Motor neuron (in vitro differentiated cells): ENCODE measurements at regions not wholly inside any gene's neighbourhood (a gene's known extent, or its start where the extent isn't known, plus 50 kb on each side); places are given as distances from the start of the nearest gene placed in this dataset.

Experiments used
- ATAC-seq, 8 experiments: fragments of 200-7000 bp; cut with Tn5 transposase; replicated peaks in 6 of 8; 2 replicates each; pipeline ENCODE4 v1.8.0; 2021; ENCODE audit warnings: mild to moderate bottlenecking in 8 of 8, moderate library complexity in 8 of 8
- H3K27ac ChIP-seq, 2 donors: fragments of 250-450 bp; sonication (Bioruptor Pico); 2 replicates each; pipeline ENCODE4 v1.9.0; 2021; ENCODE audit warnings: antibody characterized with exemption in 2 of 2, mild to moderate bottlenecking in 2 of 2, moderate library complexity in 1 of 2
- H3K4me1 ChIP-seq, 2 donors: fragments of 250-450 bp; sonication (Bioruptor Pico); replicated peaks in 1 of 2; 2 replicates each; pipeline ENCODE4 v1.6.1; 2021; ENCODE audit warnings: antibody characterized with exemption in 2 of 2, mild to moderate bottlenecking in 2 of 2, moderate library complexity in 1 of 2
- H3K4me3 ChIP-seq, 5 donors: fragments of 250-450 bp; sonication (Bioruptor Pico); 2 replicates each; pipeline ENCODE4 v1.9.0; 2021; ENCODE audit warnings: antibody characterized with exemption in 5 of 5, mild to moderate bottlenecking in 5 of 5, moderate library complexity in 4 of 5
- WGBS, 10 experiments: fragments of 450-650 bp; shearing (Covaris generic); methylation state at CpG; one replicate each; pipeline ENCODE4 v1.0.0; 2022; 5-methylcytosine and 5-hydroxymethylcytosine counted together
- in situ Hi-C, 9 experiments: fragments of 400-800 bp; cut with MboI; loops; one replicate each; pipeline ENCODE4 v1.15.0; 2021; ENCODE audit warnings: low sequenced_read_pairs in 9 of 9, low pct_unique_long_range_greater_than_20kb in 2 of 9; ENCODE audit not compliant: unreplicated experiment in 9 of 9

DNA sequence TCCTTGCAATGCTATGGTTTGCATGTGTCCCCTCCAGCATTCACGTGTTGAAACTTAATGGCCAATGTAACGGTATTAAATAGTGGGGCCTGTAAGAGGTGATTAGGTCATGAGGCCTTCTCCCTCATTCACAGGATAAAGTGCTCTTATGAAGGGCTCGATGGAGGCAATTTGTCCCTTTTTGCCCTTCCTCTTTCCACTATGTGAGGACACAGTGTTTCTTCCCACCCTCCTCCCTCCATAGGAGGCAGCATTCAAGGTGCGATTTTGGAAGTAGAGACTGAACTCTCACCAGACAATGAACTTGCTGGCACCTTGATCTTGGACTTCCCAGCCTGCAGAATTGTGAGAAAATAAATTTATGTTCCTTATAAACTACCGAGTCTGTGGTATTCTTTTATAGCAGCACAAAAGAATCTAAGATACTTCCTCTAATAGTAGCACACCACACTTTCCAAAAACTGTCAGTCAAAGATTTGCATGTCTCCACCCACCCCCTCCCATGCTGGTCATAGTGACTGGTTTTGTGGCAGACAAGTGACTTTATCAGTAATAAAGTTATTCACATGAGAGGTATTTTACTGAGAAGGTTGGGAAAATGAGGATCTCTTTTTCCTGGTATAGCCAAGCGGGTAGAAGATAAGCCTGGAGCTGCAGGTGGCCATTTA is 113.5 kb upstream of the TTC29 start:
- in situ Hi-C loops = no loop called here
- Histone ChIP-seq H3K4me3 (no peak overlapping the region), H3K4me1 (no peaks in the 10 kb centered on the region), H3K27ac (no peak overlapping the region)
- no peak for ATAC-seq
- 85 to 100% (median 95%) methylated on average over 1 to 5 of the region's 6 CpGs; no CpG with 5 or more reads in 1 of the 10 experiments for WGBS, 10 experiments

- 7 to 91% (median 60%) methylated on average over 2 to 4 of the region's 4 CpGs for WGBS, 10 experiments
- Histone ChIP-seq H3K27ac (no peak overlapping the region), H3K4me3 (no peak overlapping the region), H3K4me1 (no peaks in the 10 kb centered on the region)
- peak in 1 of 8 experiments; percentile 45 for ATAC-seq
- in situ Hi-C loops = no loop called here
Measured at GRCh38 chr4:147060151-147060931, 114.7 kb upstream of the TTC29 start.

DNA sequence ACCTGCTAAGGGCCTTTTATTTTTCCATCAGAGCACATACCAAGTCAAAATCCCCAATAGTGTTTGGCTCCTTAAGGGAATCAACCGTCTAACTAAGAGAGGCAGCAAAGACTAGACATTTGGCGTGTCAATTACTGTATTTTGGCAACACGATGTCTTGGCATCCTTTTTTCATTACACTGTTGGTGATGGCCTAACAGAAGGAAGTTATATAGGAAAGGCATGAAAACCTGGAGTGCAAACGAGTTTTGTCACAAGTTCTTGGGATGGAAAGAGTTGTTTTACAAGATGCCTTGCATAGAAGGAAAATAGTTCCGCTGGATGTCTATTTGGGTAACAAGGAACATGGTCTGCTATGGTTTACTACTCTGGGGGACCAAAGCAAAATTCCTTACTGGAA is 119.2 kb upstream of the TTC29 start:
- Histone ChIP-seq H3K4me3 (no peak overlapping the region), H3K27ac (no peak overlapping the region), H3K4me1 (peaks cover 0 to 7% of the 10 kb centered on the region in 2 donors)
- WGBS, 10 experiments = 45 to 91% (median 78%) methylated on average over 2 to 5 of the region's 5 CpGs
- in situ Hi-C loops = no loop called here
- ATAC-seq = no peak

GRCh38 chr4:147068564-147068963 is 122.9 kb upstream of the TTC29 start:
- in situ Hi-C loops = no loop called here
- Histone ChIP-seq H3K4me1 (peaks cover 6 to 20% of the 10 kb centered on the region in 2 donors), H3K27ac (no peak overlapping the region), H3K4me3 (no peak overlapping the region)
- ATAC-seq = peak in 3 of 8 experiments; percentile 32 to 54 (median 51)
- WGBS, 10 experiments = 53 to 100% (median 69%) methylated on average over 1 to 4 of the region's 4 CpGs; no CpG with 5 or more reads in 2 of the 10 experiments

DNA sequence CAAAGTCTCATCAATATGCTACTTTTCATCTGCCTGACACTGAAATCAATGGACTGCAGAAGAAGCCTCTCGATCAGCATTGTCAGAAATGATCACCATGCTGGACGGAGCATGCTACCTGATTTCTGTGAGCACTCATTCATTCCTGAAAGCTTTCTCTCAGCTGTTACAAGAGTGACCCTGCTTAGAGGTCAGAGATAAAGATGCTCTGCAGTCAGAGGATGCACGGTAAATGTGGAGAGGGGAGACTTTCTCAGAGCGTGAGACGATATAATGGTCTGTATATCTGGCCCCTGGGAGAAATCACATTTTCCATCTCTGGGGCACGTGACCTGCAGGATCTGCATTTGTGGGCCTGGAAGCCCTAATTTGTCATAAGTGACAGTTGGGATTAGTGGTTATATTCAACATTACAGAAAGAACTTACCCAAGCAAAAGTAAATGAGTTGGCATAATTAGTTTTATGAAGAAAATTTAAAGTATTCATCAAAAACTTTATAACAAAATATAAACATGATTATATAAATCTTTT is 125.6 kb upstream of the TTC29 start:
- H3K4me1 ChIP-seq = peaks cover 6 to 20% of the 10 kb centered on the region in 2 donors
- H3K27ac ChIP-seq = no peak overlapping the region
- ATAC-seq = peak in 5 of 8 experiments; percentile 18 to 95 (median 90)
- no peak overlapping the region for H3K4me3 ChIP-seq
- in situ Hi-C loops = no loop called here
- 35 to 88% (median 52%) methylated on average over 1 to 6 of the region's 6 CpGs for WGBS, 10 experiments

DNA sequence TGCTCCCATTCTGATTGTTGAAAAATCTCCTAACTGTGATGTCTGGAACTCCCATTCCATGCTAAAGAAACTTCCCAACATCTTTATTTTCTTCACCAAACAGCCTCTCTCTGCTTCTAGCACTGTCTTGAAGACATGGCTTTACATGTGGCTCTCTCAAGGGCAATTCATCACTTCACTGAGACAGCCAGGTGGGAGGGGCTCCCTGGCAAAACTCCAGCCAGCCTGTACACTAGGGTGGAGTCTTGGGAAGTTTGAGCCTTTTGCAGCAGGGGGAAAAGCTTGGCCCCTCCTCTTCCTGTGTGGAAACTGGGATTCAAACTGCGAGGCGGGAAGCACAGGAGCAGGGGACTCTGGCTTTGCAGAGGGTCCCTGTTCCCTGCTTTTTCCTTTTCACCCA is 130.5 kb upstream of the TTC29 start:
- WGBS, 10 experiments = 40 to 100% (median 83%) methylated on average over 1 to 2 of the region's 2 CpGs; no CpG with 5 or more reads in 3 of the 10 experiments
- Histone ChIP-seq H3K27ac (no peak overlapping the region), H3K4me3 (no peak overlapping the region), H3K4me1 (peaks cover 0 to 8% of the 10 kb centered on the region in 2 donors)
- in situ Hi-C loops = loop anchor here in 3 of 9 experiments (25.0 kb wide), 2 partner anchors 139 to 739 kb away; partner anchors contain the start of gene TTC29 (in 1 of the 3)
- peak in 5 of 8 experiments; percentile 27 to 96 (median 43) for ATAC-seq

- no peak for ATAC-seq
- H3K4me3 ChIP-seq = no peak overlapping the region
- H3K4me1 ChIP-seq = peaks cover 0 to 5% of the 10 kb centered on the region in 2 donors
- no peak overlapping the region for H3K27ac ChIP-seq
- in situ Hi-C loops = loop anchor here in 3 of 9 experiments (25.0 kb wide), 2 partner anchors 139 to 739 kb away; partner anchors contain the start of gene TTC29 (in 1 of the 3)
Measured at GRCh38 chr4:147076728-147077127, 131.1 kb upstream of the TTC29 start.

DNA sequence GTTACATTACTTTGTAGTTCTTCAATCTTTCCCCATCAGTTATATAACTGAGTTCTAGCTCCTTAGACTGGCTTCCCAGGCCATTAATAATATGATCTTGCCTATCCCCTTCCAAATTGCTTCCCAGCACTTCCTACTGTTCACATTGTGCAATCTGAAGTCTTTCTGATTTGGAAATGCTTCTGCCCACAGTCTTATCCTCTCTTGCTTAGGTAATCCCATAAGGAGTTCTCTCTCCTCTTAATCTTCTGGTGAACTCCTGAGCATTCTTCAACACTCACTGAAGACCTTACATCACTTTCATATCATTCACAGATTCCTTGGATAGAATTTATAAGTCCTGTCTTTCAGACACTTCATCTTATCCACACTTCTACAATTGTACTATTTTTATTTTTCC is 132.7 kb upstream of the TTC29 start:
- in situ Hi-C loops = loop anchor here in 3 of 9 experiments (25.0 kb wide), 2 partner anchors 141 to 741 kb away; partner anchors contain the start of gene TTC29 (in 1 of the 3)
- no peak overlapping the region for H3K27ac ChIP-seq

GRCh38 chr4:147078875-147079658 is 133.4 kb upstream of the TTC29 start:
- WGBS, 10 experiments = 33 to 91% (median 76%) methylated on average over 3 to 15 of the region's 17 CpGs; no CpG with 5 or more reads in 1 of the 10 experiments
- ATAC-seq = peak in 4 of 8 experiments; percentile 63 to 87 (median 68)
- Histone ChIP-seq H3K27ac (no peak overlapping the region), H3K4me3 (no peak overlapping the region), H3K4me1 (no peaks in the 10 kb centered on the region)
- in situ Hi-C loops = loop anchor here in 3 of 9 experiments (25.0 kb wide), 2 partner anchors 142 to 742 kb away; partner anchors contain the start of gene TTC29 (in 1 of the 3)

More for the DNA sequence above, 132.7 kb upstream of the TTC29 start:
- ATAC-seq = no peak
- Histone ChIP-seq H3K4me1 (no peaks in the 10 kb centered on the region), H3K4me3 (no peak overlapping the region)

DNA sequence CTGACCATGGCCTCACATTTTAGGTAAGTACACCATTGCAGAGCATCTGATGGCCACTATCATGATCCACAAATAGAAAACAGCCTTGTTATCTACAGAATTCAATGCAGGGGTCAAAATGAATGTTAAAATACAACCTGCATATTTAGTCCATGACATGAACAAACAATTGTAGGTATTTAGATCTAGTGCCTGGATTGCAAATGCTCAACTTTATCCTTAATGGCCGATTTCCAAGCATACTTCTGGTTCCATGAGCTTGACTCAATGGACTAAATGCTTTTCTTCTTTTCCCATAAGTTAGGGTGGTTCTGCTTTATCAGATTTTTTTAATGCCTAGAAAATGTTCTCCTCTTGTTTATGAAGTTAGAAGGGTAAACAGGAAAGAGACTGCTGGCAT is 139.2 kb upstream of the TTC29 start:
- no peak for ATAC-seq
- WGBS, 10 experiments = 0 to 100% (median 71%) methylated on average over 1 of the region's 1 CpG
- H3K4me1 ChIP-seq = peaks cover 0 to 6% of the 10 kb centered on the region in 2 donors
- no peak overlapping the region for H3K27ac ChIP-seq
- in situ Hi-C loops = loop anchor here in 3 of 9 experiments (25.0 kb wide), 2 partner anchors 148 to 748 kb away; partner anchors contain the start of gene TTC29 (in 1 of the 3)
- H3K4me3 ChIP-seq = no peak overlapping the region

- H3K27ac ChIP-seq = no peak overlapping the region
- no peak for ATAC-seq
- no peak overlapping the region for H3K4me3 ChIP-seq
- peaks cover 0 to 6% of the 10 kb centered on the region in 2 donors for H3K4me1 ChIP-seq
- in situ Hi-C loops = loop anchor here in 3 of 9 experiments (25.0 kb wide), 2 partner anchors 148 to 748 kb away; partner anchors contain the start of gene TTC29 (in 1 of the 3)
- WGBS, 10 experiments = 54 to 100% (median 85%) methylated on average over 1 to 2 of the region's 2 CpGs; no CpG with 5 or more reads in 1 of the 10 experiments
Measured at GRCh38 chr4:147085781-147086180, 140.1 kb upstream of the TTC29 start.

DNA sequence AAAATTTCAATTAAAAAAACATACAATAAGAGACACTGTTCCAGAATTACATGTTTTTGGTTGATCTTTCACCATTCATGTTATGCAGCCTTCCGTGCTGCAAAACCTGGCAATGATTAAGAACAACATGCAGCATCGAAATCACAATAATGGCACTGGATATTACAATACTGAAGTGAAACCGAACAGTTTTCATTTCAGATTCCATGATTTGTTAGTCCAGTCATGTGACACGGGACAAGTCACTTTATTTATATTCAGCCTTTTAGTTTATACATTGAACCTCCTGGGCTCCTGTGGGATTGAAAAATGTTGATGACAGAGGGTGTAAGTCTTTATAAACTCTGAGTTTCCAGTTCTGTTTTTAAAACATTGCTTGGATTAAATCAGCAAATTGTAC is 142.5 kb upstream of the TTC29 start:
- in situ Hi-C loops = loop anchor here in 3 of 9 experiments (25.0 kb wide), 2 partner anchors 151 to 751 kb away; partner anchors contain the start of gene TTC29 (in 1 of the 3)
- H3K4me3 ChIP-seq = no peak overlapping the region
- WGBS, 10 experiments = 0 to 100% (median 92%) methylated on average over 1 to 4 of the region's 4 CpGs
- ATAC-seq = peak in 2 of 8 experiments; percentile 45 to 58
- H3K4me1 ChIP-seq = peaks cover 0 to 6% of the 10 kb centered on the region in 2 donors
- H3K27ac ChIP-seq = no peak overlapping the region
